AG10803 (cell line): ENCODE measurements at regions not wholly inside any gene's neighbourhood (a gene's known extent, or its start where the extent isn't known, plus 50 kb on each side); places are given as distances from the start of the nearest gene placed in this dataset.

ENCODE experiments used
- DNase-seq: peaks from one replicate; pipeline ENCODE4 v3.0.0; 2010; ENCODE audit warnings: low read depth
- H3K4me3 ChIP-seq: 2 replicates; pipeline ENCODE4 v1.5.1; 2011; ENCODE audit warnings: mild to moderate bottlenecking, low read length, control low read depth
- TF ChIP-seq, protein P1 (sequence below): conservative IDR thresholded peaks from 2 replicates; pipeline ENCODE4 v1.5.1; 2011; ENCODE audit warnings: mild to moderate bottlenecking, low read length, control low read depth, inconsistent platforms

- no peak overlapping the region for H3K4me3 ChIP-seq
- no peak for DNase-seq
- TF ChIP-seq, protein P1, sequence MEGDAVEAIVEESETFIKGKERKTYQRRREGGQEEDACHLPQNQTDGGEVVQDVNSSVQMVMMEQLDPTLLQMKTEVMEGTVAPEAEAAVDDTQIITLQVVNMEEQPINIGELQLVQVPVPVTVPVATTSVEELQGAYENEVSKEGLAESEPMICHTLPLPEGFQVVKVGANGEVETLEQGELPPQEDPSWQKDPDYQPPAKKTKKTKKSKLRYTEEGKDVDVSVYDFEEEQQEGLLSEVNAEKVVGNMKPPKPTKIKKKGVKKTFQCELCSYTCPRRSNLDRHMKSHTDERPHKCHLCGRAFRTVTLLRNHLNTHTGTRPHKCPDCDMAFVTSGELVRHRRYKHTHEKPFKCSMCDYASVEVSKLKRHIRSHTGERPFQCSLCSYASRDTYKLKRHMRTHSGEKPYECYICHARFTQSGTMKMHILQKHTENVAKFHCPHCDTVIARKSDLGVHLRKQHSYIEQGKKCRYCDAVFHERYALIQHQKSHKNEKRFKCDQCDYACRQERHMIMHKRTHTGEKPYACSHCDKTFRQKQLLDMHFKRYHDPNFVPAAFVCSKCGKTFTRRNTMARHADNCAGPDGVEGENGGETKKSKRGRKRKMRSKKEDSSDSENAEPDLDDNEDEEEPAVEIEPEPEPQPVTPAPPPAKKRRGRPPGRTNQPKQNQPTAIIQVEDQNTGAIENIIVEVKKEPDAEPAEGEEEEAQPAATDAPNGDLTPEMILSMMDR: no peak
Observed at GRCh38 chr14:65881642-65882041, 469.1 kb downstream of the FUT8 start.

- no peak overlapping the region for H3K4me3 ChIP-seq
- no peak for DNase-seq
- TF ChIP-seq, protein P1: no peak
Observed at GRCh38 chr14:65888677-65889076, 476.1 kb downstream of the FUT8 start.

DNA sequence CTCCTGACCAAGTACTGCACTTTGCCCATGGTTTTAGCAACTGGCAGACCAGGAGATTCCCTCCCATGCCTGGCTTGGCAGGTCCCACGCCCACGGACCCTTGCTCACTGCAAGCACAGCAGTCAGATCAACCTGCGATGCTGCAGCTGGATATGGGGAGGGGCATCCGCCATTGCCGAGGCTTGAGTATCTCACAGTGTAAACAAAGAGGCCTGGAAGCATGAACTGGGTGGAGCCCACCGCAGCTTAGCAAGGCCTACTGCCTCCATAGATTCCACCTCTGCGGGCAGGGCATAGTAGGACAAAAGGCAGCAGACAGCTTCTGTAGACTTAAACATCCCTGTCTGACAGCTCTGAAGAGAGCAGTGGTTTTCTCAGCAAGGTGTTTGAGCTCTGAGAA lies 479.8 kb downstream of the FUT8 start:
- no peak for DNase-seq
- H3K4me3 ChIP-seq: no peak overlapping the region
- TF ChIP-seq, protein P1: no peak

- TF ChIP-seq, protein P1: no peak
- no peak overlapping the region for H3K4me3 ChIP-seq
Observed at GRCh38 chr14:65900164-65900563, 487.6 kb downstream of the FUT8 start.

GRCh38 chr14:65901595-65901994 lies 489.1 kb downstream of the FUT8 start:
- TF ChIP-seq, protein P1: no peak
- H3K4me3 ChIP-seq: no peak overlapping the region
- no peak for DNase-seq

More at GRCh38 chr14:65900164-65900563, 487.6 kb downstream of the FUT8 start:
- DNase-seq: no peak

DNA sequence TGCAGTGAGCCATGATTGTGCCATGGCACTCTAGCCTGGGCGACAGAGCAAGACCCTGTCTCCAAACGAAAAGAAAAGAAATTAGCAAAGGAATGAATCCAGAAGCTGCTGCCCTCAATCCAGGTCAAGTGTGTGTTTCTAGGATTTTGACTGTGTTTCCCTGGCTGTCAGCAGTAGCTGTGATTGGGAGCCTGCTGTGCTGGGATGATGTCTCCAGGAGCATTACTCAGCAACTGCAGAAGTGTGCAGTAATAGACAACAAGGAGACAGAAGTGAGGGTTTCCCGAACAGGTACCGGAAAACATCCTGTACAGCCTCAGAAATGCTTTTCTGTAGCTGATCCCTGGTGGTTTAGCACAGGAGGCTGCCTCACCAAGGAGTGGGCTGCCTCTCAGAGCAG lies 492.5 kb downstream of the FUT8 start:
- no peak for DNase-seq
- TF ChIP-seq, protein P1: no peak
- H3K4me3 ChIP-seq: no peak overlapping the region

DNA sequence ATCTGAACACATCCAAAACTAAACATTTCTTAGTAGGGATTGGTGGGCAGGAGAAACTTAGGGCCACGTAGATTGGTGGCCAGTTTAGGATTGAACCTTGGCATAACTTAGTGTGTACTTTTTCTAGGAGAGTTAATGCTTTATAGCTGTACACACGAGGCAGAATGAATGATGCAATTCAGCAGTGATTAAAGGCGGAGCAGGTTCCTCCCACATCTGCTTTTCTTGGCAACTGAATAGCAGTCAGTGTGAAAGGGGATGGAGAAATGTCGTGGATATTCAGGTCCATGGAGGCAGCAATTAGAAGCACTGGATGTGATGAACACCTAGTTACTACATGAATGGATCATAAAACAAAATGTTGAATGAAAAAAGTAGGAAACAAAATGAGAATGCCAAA lies 493.8 kb downstream of the FUT8 start:
- no peak overlapping the region for H3K4me3 ChIP-seq
- DNase-seq: peak; percentile 17
- TF ChIP-seq, protein P1: no peak
